Cardiac fibroblast (primary cell): ENCODE measurements at regions not wholly inside any gene's neighbourhood (a gene's known extent, or its start where the extent isn't known, plus 50 kb on each side); places are given as distances from the start of the nearest gene placed in this dataset.

Source experiments
- DNase-seq, 2 donors: peaks; one replicate each; pipeline versions ENCODE4 v3.0.0 to v3.0.0-alpha.2; 2010; ENCODE audit warnings: low read depth in 2 of 2
- H3K4me3 ChIP-seq, 2 donors: replicated peaks in 1 of 2; 1 replicate in 1 of 2; 2 replicates in 1 of 2; pipeline ENCODE4 v1.5.1; 2011; ENCODE audit warnings: low read depth in 2 of 2, low read length in 2 of 2, mild to moderate bottlenecking in 2 of 2, moderate library complexity in 1 of 2
- TF ChIP-seq, protein P1 (sequence below): IDR thresholded peaks from one replicate; pipeline ENCODE4 v1.5.1; 2011; ENCODE audit warnings: low read depth, mild to moderate bottlenecking, low read length, inconsistent platforms

DNA sequence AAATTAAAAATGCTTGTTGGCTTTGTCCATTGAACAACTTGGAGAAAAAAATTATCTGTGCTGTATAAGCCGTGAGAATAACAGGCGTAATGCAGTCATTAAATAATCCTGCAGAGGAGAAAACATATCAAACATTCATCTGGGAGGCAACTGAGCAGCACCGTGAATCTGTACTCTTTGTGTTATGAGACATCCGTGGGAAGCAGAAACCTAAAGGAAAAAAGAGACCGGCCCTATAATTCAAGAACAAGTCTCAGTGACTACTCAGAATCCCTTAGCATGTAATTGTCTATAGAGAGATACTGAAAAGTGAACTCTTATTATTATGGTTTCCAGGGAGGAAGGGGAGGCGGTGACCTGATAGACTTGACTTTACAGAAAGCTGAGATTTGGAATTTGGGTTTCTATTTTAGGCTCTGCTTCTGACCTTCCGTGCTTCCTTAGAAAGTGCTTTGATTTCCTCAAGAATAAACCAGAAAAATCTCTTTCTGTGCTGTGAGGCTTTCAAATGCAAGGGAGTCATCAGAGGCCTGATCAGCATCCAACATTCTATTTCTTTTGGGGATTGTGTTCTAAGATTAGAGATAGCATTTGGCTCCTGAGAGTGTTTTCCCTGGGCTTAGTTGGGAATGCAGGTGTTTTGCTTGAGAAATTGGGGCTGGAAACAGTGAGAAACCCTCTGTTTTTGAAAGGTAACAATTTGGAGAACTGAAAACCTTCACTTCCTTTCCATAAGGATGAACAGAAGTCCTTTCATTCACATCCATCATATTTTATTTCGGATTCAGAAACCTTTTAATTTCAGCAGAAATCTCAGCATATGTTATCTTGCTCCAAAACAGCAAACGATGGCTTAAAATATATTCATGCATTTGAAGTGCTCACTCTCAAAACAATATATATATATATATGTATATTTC lies 296.7 kb downstream of the CSNK1G3 start:
- TF ChIP-seq, protein P1, sequence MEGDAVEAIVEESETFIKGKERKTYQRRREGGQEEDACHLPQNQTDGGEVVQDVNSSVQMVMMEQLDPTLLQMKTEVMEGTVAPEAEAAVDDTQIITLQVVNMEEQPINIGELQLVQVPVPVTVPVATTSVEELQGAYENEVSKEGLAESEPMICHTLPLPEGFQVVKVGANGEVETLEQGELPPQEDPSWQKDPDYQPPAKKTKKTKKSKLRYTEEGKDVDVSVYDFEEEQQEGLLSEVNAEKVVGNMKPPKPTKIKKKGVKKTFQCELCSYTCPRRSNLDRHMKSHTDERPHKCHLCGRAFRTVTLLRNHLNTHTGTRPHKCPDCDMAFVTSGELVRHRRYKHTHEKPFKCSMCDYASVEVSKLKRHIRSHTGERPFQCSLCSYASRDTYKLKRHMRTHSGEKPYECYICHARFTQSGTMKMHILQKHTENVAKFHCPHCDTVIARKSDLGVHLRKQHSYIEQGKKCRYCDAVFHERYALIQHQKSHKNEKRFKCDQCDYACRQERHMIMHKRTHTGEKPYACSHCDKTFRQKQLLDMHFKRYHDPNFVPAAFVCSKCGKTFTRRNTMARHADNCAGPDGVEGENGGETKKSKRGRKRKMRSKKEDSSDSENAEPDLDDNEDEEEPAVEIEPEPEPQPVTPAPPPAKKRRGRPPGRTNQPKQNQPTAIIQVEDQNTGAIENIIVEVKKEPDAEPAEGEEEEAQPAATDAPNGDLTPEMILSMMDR, result no peak
- DNase-seq, result no peak
- H3K4me3 ChIP-seq, result no peak overlapping the region

DNA sequence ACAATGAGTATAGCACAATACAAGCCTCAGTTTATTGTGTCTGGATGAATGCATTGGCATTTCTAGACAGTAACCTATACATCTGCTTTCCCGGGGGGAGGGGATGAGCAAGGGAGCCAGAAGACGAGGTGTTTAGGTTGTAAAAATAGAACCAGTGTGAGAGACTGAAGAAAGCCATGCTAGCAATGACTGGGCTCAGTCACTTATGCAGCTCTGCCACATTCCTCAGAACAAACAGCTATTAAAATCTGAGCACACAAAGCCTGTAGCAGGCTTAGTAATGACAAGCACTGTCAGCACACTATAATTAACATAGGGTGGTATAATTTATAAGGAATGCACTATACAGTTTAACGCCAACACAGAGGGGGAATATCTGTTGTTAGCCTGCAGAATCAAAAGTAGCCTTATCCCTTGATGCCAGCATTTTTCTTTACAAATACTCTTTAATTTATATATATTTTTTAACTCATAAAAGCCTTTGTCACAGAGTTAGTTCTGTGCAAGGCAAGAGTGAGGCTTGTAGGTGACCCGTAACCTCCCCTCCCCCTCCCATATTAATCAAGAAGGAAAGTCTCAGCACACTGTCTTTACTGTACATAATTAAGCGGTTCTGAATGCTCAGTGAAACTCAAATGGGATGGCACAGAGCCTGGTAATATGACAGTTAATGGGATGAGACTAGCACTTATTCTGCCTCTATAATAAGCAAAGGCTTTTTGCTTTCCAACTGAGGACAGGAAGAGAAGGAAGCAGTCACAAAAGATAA lies 295.4 kb downstream of the CSNK1G3 start:
- H3K4me3 ChIP-seq, result no peak overlapping the region
- no peak for DNase-seq
- TF ChIP-seq, protein P1, result no peak

DNA sequence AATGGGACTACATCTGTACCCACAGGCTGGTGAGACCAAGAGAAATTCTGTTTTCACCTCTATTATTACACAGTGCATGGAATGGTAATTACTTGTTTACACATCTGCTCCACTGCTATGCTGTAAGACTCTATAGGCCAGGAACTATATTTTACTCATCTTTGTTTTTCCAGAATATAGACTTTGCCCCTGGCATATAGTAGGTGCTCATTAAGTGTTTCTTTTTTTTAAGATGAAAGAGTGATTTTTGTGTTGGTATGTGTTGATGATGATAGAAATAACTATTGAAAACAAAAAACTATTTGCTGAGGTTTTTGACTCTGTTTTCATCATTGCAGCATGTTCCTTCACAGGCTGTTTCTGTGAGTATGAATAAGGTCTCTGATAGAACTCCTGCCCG lies 294.7 kb downstream of the CSNK1G3 start:
- TF ChIP-seq, protein P1, result no peak
- no peak for DNase-seq
- H3K4me3 ChIP-seq, result no peak overlapping the region

DNA sequence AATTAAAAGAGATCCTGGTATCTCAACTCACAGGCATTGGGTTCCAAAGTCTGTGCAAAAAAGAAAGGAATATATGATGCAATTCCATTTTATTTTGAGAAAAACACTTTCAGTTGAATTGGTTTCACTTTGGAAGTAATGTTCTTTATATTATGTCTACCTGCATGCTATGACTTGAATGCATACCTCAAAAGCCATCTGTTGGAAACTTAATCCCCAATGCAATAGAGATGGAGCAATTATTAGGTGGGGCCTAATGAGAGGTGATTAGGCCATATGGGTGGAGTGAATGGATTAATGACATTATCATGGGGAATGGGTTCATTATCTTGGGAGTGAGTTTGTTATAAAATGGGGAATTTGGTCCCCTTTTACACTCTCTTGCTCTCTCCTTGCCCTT lies 293.3 kb downstream of the CSNK1G3 start:
- TF ChIP-seq, protein P1, result no peak
- H3K4me3 ChIP-seq, result no peak overlapping the region
- no peak for DNase-seq

DNA sequence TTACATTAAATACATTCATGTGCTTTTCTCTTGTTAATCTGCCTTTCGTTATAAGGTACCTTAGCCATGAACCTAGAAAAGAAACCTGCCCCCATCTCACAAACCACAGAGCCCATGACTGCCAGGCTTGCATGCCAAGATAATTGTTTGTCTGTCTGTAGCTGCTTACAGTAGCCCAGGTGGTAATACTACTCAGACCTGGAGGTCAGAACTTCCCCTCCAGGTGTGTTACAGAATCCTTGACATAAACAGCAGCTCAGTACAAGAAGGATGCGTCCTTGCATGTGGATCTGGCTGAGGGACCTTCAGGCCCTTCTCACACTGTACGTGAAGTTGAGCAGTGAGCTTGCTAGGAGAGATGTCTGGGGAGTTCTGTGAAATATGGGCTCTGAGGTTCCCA lies 291.4 kb downstream of the CSNK1G3 start:
- DNase-seq, result no peak
- no peak overlapping the region for H3K4me3 ChIP-seq
- TF ChIP-seq, protein P1, result no peak

DNA sequence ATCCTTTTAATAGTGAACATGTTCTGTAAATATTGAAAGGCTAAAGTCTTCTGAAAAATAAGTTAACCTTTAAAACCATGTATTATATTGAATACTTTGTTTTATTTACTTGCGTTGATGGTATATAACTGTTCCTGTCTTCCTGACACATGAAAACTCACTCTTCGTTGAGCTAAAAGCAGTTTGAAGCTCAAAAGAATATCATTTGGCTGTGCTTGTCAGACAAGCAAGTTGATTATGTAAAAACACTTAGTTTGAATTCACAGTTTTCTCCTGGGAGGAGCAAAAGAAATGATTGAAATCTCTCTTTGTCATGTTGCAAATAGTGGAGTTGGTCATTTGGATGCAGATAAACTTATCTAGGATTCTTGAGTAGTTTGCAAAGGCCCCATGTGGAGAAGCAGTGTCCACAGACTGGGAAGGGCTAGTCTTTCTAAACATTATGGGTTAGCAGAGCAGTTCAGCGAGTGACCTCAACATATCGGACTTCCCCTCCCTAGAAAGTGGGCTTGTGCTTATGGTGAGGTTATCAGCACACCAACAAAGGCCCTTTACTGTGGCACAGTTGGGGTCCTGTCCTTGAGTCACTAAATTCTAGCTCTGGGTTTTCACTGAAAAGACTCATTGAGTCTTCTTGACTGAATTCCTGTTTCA lies 290.4 kb downstream of the CSNK1G3 start:
- TF ChIP-seq, protein P1, result no peak
- no peak overlapping the region for H3K4me3 ChIP-seq
- DNase-seq, result no peak
